RWPE1 (cell line): ENCODE measurements at regions not wholly inside any gene's neighbourhood (a gene's known extent, or its start where the extent isn't known, plus 50 kb on each side); places are given as distances from the start of the nearest gene placed in this dataset.

Experiments used
- CTCF ChIA-PET: fragments of 350-600 bp; sonication (Branson Sonifier 250); formaldehyde crosslinking; extraction: SDS; loops from one replicate; lab custom pipeline; 2021; lab: Yijun Ruan, JAX
- POLR2A ChIA-PET: fragments of 400-600 bp; formaldehyde crosslinking; extraction: SDS; loops from one replicate; lab custom pipeline; 2020; ENCODE audit warnings: antibody characterized with exemption; ENCODE audit not compliant: low non-redundant PET; lab: Yijun Ruan, JAX
- DNase-seq: peaks from one replicate; pipeline ENCODE4 v3.0.0; 2012; ENCODE audit warnings: low spot score
- H3K27ac ChIP-seq: fragments of 450-650 bp; 2 replicates; pipeline ENCODE4 v1.5.1; 2017
- TF ChIP-seq, protein P1 (sequence below): fragments of 450-650 bp; conservative IDR thresholded peaks from 2 replicates; pipeline ENCODE4 v1.5.1; 2017; ENCODE audit warnings: low read depth, mild to moderate bottlenecking

DNA sequence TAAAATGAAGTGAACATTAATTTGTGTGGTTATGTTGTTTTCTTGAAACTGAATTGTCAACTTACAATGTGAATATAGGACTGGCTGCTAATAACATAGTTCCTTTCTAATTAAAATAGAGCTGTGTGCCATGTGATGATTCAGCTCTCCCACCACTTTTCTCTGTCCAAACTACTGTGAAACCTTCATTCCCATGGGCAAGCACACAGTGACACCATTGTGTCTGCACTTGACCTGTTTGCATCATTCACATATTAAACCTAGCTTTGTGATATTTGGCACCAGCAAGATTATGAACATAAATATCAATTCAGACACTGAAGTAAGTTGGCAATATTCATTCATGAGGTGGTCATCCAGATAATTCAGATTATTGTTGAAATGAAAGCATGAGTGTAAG lies 78.8 kb upstream of the TCF12 start:
- no peak for DNase-seq
- no peak overlapping the region for H3K27ac ChIP-seq
- ChIA-PET POLR2A (no interaction called here), CTCF (no interaction called here)
- TF ChIP-seq, protein P1, sequence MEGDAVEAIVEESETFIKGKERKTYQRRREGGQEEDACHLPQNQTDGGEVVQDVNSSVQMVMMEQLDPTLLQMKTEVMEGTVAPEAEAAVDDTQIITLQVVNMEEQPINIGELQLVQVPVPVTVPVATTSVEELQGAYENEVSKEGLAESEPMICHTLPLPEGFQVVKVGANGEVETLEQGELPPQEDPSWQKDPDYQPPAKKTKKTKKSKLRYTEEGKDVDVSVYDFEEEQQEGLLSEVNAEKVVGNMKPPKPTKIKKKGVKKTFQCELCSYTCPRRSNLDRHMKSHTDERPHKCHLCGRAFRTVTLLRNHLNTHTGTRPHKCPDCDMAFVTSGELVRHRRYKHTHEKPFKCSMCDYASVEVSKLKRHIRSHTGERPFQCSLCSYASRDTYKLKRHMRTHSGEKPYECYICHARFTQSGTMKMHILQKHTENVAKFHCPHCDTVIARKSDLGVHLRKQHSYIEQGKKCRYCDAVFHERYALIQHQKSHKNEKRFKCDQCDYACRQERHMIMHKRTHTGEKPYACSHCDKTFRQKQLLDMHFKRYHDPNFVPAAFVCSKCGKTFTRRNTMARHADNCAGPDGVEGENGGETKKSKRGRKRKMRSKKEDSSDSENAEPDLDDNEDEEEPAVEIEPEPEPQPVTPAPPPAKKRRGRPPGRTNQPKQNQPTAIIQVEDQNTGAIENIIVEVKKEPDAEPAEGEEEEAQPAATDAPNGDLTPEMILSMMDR, result no peak

DNA sequence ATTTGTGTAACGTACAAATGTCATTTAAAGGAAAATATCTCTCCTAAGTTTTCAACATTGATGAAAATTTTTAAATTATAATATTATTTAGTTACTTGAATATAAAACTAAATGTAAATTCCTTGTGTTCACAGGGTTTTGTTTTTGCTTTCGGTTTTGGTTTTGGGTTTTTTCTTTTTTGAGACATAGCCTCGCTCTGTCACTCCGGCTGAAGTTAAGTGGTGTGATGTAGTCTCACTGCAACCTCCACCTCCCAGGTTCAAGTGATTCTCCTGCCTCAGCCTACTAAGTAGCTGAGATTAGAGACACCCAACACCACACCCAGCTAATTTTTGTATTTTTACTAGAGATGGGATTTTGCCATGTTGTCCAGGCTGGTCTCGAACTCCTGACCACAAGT lies 79.3 kb upstream of the TCF12 start:
- no peak overlapping the region for H3K27ac ChIP-seq
- no peak for DNase-seq
- TF ChIP-seq, protein P1, result no peak
- POLR2A ChIA-PET, result no interaction called here
- CTCF ChIA-PET, result no interaction called here

- CTCF ChIA-PET, result interaction anchor here (0.7 to 1.2 kb wide), 3 partner anchors 14 to 331 kb away, joined by 3 to 5 read pairs (median 4); no protein-coding TSS in a partner anchor
- POLR2A ChIA-PET, result no interaction called here
- DNase-seq, result no peak
- no peak overlapping the region for H3K27ac ChIP-seq
- TF ChIP-seq, protein P1, result no peak
Measured at GRCh38 chr15:56838085-56838484, 80.4 kb upstream of the TCF12 start.

DNA sequence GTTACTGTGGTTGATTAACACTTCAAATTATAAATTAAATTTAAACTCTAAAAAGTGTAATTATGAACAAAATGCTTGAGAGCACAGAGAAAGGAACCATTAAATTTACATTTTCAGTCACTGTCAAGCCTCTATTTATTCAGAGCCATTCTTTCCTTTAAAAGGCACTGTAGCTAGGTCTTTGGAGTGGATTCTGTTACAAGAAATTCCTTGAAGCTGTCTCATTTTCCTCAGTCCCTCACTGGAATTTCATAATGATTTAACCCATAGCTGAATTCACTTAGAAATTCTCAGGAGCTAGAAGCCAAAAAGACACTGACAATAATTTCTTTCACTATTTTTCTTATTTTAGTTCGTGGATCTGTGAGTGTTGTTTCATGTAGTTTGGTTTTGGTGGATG lies 81.2 kb upstream of the TCF12 start:
- ChIA-PET POLR2A (no interaction called here), CTCF (interaction anchor here (0.7 to 1.2 kb wide), 2 partner anchors 13 to 309 kb away, joined by 4 to 5 read pairs; no protein-coding TSS in a partner anchor)
- H3K27ac ChIP-seq, result no peak overlapping the region
- TF ChIP-seq, protein P1, result no peak
- no peak for DNase-seq

DNA sequence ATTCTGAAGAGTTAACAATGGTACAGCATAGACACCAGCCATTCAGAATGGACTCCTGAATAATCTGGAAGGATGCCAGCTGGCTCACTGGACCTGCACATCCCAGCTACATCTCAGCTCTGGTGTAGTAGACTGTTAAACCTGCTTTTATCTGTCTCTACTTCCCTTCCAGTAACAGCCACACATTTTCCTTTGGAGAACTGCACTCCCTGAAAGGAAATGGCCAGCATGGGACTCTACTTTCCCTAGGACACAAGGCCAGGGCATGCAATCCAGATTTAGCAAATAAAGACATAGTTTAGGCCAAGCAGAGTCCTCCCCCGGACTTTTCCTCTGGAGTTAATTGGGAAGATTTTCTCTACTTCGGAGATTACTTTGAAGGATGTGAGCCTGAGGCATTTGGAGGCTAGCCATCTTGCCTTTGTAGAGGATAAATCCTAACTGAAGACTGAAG lies 82.7 kb upstream of the TCF12 start:
- DNase-seq, result no peak
- TF ChIP-seq, protein P1, result no peak
- ChIA-PET POLR2A (no interaction called here), CTCF (interaction anchor here (0.6 kb wide), 1 partner anchor 1090 kb away, joined by 3 read pairs; no protein-coding TSS in a partner anchor)
- H3K27ac ChIP-seq, result no peak overlapping the region

DNA sequence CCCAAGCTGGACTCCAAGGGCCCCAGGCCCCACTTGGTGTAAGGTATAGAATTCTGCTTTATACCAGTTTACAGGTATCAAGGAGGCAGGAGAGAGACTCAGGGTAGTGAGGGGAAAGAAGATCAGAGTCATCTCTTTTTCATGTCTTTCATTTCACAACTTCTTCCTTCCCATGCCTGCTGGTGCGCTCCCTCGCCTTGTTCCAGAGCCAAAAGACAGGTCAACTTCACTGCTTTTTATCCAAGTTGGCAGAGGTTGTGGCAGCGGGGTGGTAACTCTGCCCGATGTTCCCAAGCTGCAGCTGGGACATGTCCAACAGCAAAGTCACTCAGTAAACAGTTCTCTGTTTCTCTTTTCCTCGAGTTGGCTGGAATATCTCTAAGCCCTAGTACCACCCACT lies 86.3 kb upstream of the TCF12 start:
- ChIA-PET POLR2A (no interaction called here), CTCF (interaction anchor here (0.7 to 1.5 kb wide), 2 partner anchors 10 to 812 kb away, joined by 3 to 5 read pairs; no protein-coding TSS in a partner anchor)
- H3K27ac ChIP-seq, result no peak overlapping the region
- TF ChIP-seq, protein P1, result no peak
- no peak for DNase-seq
